HCT116 (cell line): ENCODE measurements at regions not wholly inside any gene's neighbourhood (a gene's known extent, or its start where the extent isn't known, plus 50 kb on each side); places are given as distances from the start of the nearest gene placed in this dataset.

ENCODE experiments used
- ATAC-seq: fragments of 200-7000 bp; cut with Tn5 transposase; 2 replicates; pipeline ENCODE4 v1.9.1; 2020; ENCODE audit warnings: mild to moderate bottlenecking, moderate library complexity
- BruUV-seq: library from RNA; stranded (reverse); fragments of 400-500 nt; replicated peaks from 2 replicates; lab custom pipeline; 2021; lab: Mats Ljungman, UMichigan
- CTCF ChIA-PET: fragments of 300-600 bp; sonication (Branson Sonifier 250); formaldehyde crosslinking; loops from one replicate; lab custom pipeline; 2021; ENCODE audit warnings: antibody characterized with exemption; lab: Charles Lee
- POLR2A ChIA-PET: fragments of 300-600, 350-600 bp; sonication (Branson Sonifier 250); formaldehyde crosslinking; loops from one replicate; lab custom pipeline; 2021; ENCODE audit warnings: antibody characterized with exemption; lab: Charles Lee
- RAD21 ChIA-PET, 2 experiments: fragments of 300-600 bp; sonication (Branson Sonifier 250); formaldehyde crosslinking; loops; one replicate each; lab custom pipeline; 2023; ENCODE audit warnings: low total read pairs in 2 of 2; ENCODE audit not compliant: uncharacterized antibody in 2 of 2, unreplicated experiment in 2 of 2, low non-redundant PET in 1 of 2; lab: Charles Lee
- DNase-seq: peaks from one replicate; pipeline ENCODE4 v3.0.0-alpha.2; 2010; ENCODE audit warnings: low read depth, low spot score
- H2AFZ ChIP-seq: fragments of 200-600 bp; shearing (Covaris generic), sonication (generic); 2 replicates; pipeline ENCODE4 v1.6.1; 2017; ENCODE audit warnings: low read depth, mixed run types, mixed read lengths, antibody characterized with exemption, low read length; ENCODE audit not compliant: poor library complexity, severe bottlenecking
- H3K27ac ChIP-seq: 2 replicates; pipeline ENCODE4 v1.5.1; 2012; ENCODE audit warnings: low read depth, low read length
- H3K27me3 ChIP-seq: fragments of 200-600 bp; sonication (generic); 2 replicates; pipeline ENCODE4 v1.6.1; 2016; ENCODE audit warnings: mixed run types, low read length, mixed read lengths; ENCODE audit not compliant: insufficient read depth
- H3K36me3 ChIP-seq, 2 experiments: fragments of 200-500 bp in 1 of 2; fragments of 200-600 bp in 1 of 2; sonication (Bioruptor generic) in 1 of 2; sonication (generic) in 1 of 2; 2 replicates each; pipeline versions ENCODE4 v1.5.1 to v1.6.1; 2014 to 2016; ENCODE audit warnings: low read length in 2 of 2, inconsistent platforms in 1 of 2, mixed read lengths in 1 of 2, mixed run types in 1 of 2; ENCODE audit not compliant: insufficient read depth in 2 of 2, control insufficient read depth in 1 of 2
- H3K4me1 ChIP-seq, 2 experiments: fragments of 200-600 bp in 1 of 2; sonication (generic) in 1 of 2; 2 replicates each; pipeline versions ENCODE4 v1.5.1 to v1.6.1; 2012 to 2017; ENCODE audit warnings: low read length in 2 of 2, inconsistent platforms in 1 of 2, mild to moderate bottlenecking in 1 of 2, mixed read lengths in 1 of 2, mixed run types in 1 of 2, moderate library complexity in 1 of 2; ENCODE audit not compliant: insufficient read depth in 2 of 2, control insufficient read depth in 1 of 2
- H3K4me2 ChIP-seq: fragments of 200-600 bp; sonication (generic); 2 replicates; pipeline ENCODE4 v1.6.1; 2017; ENCODE audit warnings: mixed run types, low read length, mixed read lengths
- H3K4me3 ChIP-seq, 2 experiments: fragments of 200-600 bp in 1 of 2; sonication (generic) in 1 of 2; replicated peaks in 1 of 2; 2 replicates each; pipeline ENCODE4 v1.5.1; 2011 to 2016; ENCODE audit warnings: low read length in 2 of 2, control low read depth in 1 of 2, low read depth in 1 of 2, mild to moderate bottlenecking in 1 of 2, mixed read lengths in 1 of 2, mixed run types in 1 of 2
- H3K79me2 ChIP-seq: fragments of 200-600 bp; sonication (generic); 2 replicates; pipeline ENCODE4 v1.6.1; 2017; ENCODE audit warnings: mild to moderate bottlenecking, mixed run types, low read length, moderate library complexity, mixed read lengths; ENCODE audit not compliant: insufficient read depth
- H3K9ac ChIP-seq: fragments of 200-600 bp; sonication (generic); 2 replicates; pipeline ENCODE4 v1.6.1; 2016; ENCODE audit warnings: low read length, mixed read lengths
- H3K9me2 ChIP-seq: fragments of 200-600 bp; sonication (generic), shearing (Covaris generic); 2 replicates; pipeline ENCODE4 v1.6.1; 2017; ENCODE audit warnings: mixed run types, mild to moderate bottlenecking, moderate library complexity; ENCODE audit not compliant: insufficient read depth
- H3K9me3 ChIP-seq, 2 experiments: fragments of 200-500 bp in 1 of 2; fragments of 200-600 bp in 1 of 2; sonication (Bioruptor generic) in 1 of 2; sonication (generic) in 1 of 2; 2 replicates each; pipeline ENCODE4 v1.6.1; 2014 to 2017; ENCODE audit warnings: low read length in 2 of 2, mixed read lengths in 2 of 2, inconsistent platforms in 1 of 2, low read depth in 1 of 2, mild to moderate bottlenecking in 1 of 2, mixed run types in 1 of 2, moderate library complexity in 1 of 2; ENCODE audit not compliant: control insufficient read depth in 1 of 2, insufficient read depth in 1 of 2
- H4K20me1 ChIP-seq: fragments of 200-600 bp; sonication (generic), shearing (Covaris generic); 2 replicates; pipeline ENCODE4 v1.6.1; 2017; ENCODE audit warnings: mixed run types, mild to moderate bottlenecking, moderate library complexity; ENCODE audit not compliant: insufficient read depth
- CBX3 ChIP-seq: IDR thresholded peaks from 2 replicates; pipeline ENCODE4 v1.6.1; 2012; ENCODE audit warnings: low read depth
- JUND ChIP-seq: IDR thresholded peaks from 2 replicates; pipeline ENCODE4 v1.6.1; 2012
- POLR2A ChIP-seq: IDR thresholded peaks from 2 replicates; pipeline ENCODE4 v1.7.0; 2011; ENCODE audit warnings: borderline replicate concordance; ENCODE audit not compliant: insufficient read depth, insufficient read length; ENCODE audit errors: extremely low read depth
- POLR2AphosphoS5 ChIP-seq: IDR thresholded peaks from 2 replicates; pipeline ENCODE4 v1.6.1; 2011; ENCODE audit warnings: mild to moderate bottlenecking, low read depth, low read length, moderate library complexity
- YY1 ChIP-seq: IDR thresholded peaks from 2 replicates; pipeline ENCODE4 v1.6.1; 2011; ENCODE audit warnings: low read length, low read depth, moderate library complexity, mild to moderate bottlenecking; ENCODE audit not compliant: insufficient replicate concordance; ENCODE audit errors: extremely low read depth
- ZNF274 ChIP-seq: fragments of 200-500 bp; sonication (Bioruptor generic); IDR thresholded peaks from 2 replicates; pipeline ENCODE4 v1.6.1; 2014; ENCODE audit warnings: mild to moderate bottlenecking, low read depth, low read length, inconsistent platforms
- intact Hi-C: fragments of 100-400 bp; cut with micrococcal nuclease; formaldehyde crosslinking; loops from 2 replicates; pipeline ENCODE4 v1.10.0; 2022
- TF ChIP-seq, protein P1 (sequence below): IDR thresholded peaks from 2 replicates; pipeline ENCODE4 v1.6.1; 2012; ENCODE audit warnings: low read depth

GRCh38 chr6:91280494-91280830 is 693.6 kb upstream of the MAP3K7 start:
- Histone ChIP-seq H4K20me1 (no peaks in the 10 kb centered on the region), H3K36me3 (no peaks in the 10 kb centered on the region), H3K9me2 (no peaks in the 10 kb centered on the region), H3K4me3 (no peak overlapping the region), H3K4me2 (no peak overlapping the region), H3K27me3 (no peaks in the 10 kb centered on the region), H3K4me1 (no peaks in the 10 kb centered on the region), H3K79me2 (no peaks in the 10 kb centered on the region), H2AFZ (no peak overlapping the region), H3K9me3 (peaks cover 0 to 14% of the 10 kb centered on the region in 2 experiments; a peak in 2 of 4 replicates), H3K9ac (no peak overlapping the region), H3K27ac (no peak overlapping the region)
- ChIA-PET CTCF (no interaction called here), POLR2A (no interaction called here), RAD21 (no interaction called here)
- DNase-seq (no peak), ATAC-seq (no peak)
- BruUV-seq: no TSS peak
- intact Hi-C loops: no loop called here
- no peak for TF ChIP-seq POLR2A
- TF ChIP-seq JUND: no peak
- TF ChIP-seq YY1: no peak

DNA sequence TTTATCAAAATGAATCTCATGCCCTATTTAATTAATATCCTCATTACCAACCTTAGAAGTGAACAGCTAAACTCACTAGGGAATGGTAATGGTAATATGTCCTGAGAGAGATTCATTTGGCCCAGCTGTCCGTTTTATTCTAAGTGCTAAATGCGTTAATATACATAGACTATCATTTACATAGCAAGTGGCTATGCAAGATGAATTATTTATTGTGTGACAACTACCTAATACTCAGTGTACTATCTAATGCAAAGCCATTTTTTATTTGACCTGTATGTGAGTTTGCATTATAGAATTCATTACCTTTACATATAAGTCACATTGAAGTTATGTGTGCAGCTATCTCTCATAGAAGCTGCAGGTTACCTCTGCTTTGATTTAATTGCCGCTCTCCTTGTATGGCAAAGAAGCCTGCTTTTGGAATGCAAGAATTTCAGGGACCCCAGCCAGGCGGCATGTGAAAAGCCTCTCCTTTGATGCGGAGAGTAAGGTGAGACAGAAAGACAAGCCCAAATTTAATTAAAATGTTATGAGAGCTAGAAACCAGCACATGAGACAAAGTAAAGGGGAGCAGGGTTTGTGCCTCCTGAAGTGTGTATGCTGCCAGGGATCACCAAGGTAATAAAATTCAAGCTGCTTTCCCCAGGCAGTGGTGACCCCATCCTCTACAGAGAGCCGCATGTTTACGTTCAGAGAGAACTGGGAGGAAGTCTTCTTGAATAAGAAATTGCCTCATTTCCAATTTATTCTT is 693.0 kb upstream of the MAP3K7 start:
- POLR2A ChIA-PET: no interaction called here

More for the DNA sequence above, 693.0 kb upstream of the MAP3K7 start:
- Histone ChIP-seq H3K4me2 (no peak overlapping the region), H3K4me1 (no peaks in the 10 kb centered on the region), H3K36me3 (no peaks in the 10 kb centered on the region), H3K27ac (no peak overlapping the region), H3K4me3 (no peak overlapping the region), H3K9ac (no peak overlapping the region), H2AFZ (no peak overlapping the region)
- no peak for ATAC-seq
- RAD21 ChIA-PET: no interaction called here
- intact Hi-C loops: no loop called here
- TF ChIP-seq CBX3 (no peak), ZNF274 (no peak), POLR2AphosphoS5 (no peak)
- TF ChIP-seq, protein P1, sequence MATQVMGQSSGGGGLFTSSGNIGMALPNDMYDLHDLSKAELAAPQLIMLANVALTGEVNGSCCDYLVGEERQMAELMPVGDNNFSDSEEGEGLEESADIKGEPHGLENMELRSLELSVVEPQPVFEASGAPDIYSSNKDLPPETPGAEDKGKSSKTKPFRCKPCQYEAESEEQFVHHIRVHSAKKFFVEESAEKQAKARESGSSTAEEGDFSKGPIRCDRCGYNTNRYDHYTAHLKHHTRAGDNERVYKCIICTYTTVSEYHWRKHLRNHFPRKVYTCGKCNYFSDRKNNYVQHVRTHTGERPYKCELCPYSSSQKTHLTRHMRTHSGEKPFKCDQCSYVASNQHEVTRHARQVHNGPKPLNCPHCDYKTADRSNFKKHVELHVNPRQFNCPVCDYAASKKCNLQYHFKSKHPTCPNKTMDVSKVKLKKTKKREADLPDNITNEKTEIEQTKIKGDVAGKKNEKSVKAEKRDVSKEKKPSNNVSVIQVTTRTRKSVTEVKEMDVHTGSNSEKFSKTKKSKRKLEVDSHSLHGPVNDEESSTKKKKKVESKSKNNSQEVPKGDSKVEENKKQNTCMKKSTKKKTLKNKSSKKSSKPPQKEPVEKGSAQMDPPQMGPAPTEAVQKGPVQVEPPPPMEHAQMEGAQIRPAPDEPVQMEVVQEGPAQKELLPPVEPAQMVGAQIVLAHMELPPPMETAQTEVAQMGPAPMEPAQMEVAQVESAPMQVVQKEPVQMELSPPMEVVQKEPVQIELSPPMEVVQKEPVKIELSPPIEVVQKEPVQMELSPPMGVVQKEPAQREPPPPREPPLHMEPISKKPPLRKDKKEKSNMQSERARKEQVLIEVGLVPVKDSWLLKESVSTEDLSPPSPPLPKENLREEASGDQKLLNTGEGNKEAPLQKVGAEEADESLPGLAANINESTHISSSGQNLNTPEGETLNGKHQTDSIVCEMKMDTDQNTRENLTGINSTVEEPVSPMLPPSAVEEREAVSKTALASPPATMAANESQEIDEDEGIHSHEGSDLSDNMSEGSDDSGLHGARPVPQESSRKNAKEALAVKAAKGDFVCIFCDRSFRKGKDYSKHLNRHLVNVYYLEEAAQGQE: no peak
- TF ChIP-seq, all 23 proteins: peak for 0
- H3K79me2 ChIP-seq: no peaks in the 10 kb centered on the region
- DNase-seq: no peak
- CTCF ChIA-PET: no interaction called here
- H3K27me3 ChIP-seq: no peaks in the 10 kb centered on the region
- H3K9me3 ChIP-seq: peaks cover 0 to 14% of the 10 kb centered on the region in 2 experiments; a peak in 2 of 4 replicates
- H3K9me2 ChIP-seq: no peaks in the 10 kb centered on the region
- H4K20me1 ChIP-seq: no peaks in the 10 kb centered on the region
- no TSS peak for BruUV-seq
